Stimulated activated CD4-positive, alpha-beta T cell treated with anti-CD3 and anti-CD28 coated beads, Interleukin-4, amount 100 ng/mL, for 48 hours (primary cell): ENCODE measurements at regions not wholly inside any gene's neighbourhood (a gene's known extent, or its start where the extent isn't known, plus 50 kb on each side); places are given as distances from the start of the nearest gene placed in this dataset.

ENCODE experiments used
- DNase-seq, 2 donors: peaks; one replicate each; pipeline ENCODE4 v3.0.0-alpha.2; 2020; ENCODE audit warnings: low read depth in 2 of 2

DNA sequence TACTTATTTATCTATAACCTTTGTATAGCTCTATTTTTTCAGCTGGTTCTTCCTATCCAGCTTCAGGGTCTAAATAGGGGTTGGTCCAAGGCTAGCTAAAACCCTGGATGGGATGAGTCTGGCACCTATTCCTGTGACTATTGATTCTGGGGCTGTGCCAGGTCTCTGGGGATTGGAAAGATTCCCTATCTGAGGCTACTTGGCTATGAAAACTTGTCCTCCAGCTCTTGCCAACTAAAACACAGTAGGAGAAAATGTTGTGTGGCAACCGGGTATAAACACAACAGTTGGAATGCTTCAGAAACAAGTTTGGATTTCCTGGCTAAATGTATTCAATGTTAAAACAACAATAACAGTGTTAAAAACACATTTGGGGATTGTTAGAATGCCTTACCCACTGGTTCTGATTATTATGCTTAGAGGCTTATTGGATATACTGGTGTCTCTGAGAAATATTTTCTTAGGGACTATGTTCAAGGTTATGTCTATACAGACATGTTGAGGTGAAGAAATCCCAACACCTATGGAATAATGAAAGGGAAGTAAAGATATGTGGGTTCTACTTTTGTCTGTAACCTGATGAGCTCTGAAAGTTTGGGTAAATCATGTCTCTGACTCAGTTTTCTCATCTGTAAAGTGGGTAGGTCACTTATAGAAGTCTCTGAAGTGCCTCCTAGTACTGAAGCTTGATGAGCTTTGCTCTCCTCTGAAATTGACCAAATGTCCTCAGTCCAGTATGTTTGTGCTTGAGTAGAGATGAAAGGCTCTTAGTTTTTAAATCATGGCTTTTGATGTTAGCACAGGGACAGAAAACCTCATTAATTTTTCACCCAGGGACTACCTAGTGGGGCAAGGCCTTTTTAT, 460.7 kb downstream of the MTX2 start:
- no peak for DNase-seq

DNA sequence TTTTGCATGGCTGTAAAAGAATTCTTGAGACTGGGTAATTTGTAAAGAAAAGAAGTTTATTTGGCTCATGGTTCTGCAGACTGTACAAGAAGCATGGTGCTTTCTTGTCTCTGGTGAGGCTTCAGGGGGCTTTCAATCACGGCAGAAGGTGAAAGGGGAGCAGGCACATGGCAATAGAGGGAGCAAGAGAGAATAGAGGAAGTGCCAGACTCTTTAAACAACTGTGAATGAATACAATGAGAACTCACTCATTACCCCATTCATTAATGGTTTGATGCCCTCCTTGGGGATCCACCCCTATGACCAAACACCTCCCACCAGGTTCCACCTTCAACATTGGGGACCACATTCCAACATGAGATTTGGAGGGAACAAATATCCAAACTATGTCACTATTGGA, 463.5 kb downstream of the MTX2 start:
- no peak for DNase-seq

DNA sequence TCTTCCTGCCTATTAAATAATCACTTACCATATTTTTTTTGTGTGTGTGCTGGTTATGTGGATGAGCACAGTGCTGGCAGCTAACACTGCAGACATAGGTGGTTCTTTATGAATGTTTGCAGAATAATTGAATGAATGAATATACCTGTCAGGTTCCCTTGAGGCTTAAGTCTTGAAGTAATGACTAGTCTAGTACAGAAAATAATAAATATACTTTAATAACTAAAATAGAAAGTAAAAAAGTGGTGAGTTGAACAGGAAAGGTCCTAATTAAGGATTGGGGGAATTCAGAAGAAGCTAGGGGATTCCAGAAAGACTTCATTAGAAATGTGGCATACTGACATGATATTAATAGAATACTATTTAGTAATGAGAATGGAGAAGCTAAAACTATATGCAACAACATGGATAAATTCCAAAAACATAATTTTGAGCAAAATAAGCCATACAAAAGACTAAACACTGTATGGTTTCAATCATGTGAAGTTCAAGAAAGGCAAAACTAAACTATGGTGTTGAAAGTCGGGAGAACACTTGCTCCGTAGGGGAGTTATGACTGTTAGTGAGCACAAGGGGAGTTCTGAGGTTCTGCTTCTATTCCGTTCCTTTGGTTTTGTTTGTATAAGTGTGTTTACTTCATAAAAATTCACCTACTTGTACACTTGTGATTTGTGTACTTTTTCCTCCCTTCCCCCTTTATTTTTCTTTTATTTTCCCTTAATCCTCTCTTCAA, 464.6 kb downstream of the MTX2 start:
- DNase-seq = no peak

DNA sequence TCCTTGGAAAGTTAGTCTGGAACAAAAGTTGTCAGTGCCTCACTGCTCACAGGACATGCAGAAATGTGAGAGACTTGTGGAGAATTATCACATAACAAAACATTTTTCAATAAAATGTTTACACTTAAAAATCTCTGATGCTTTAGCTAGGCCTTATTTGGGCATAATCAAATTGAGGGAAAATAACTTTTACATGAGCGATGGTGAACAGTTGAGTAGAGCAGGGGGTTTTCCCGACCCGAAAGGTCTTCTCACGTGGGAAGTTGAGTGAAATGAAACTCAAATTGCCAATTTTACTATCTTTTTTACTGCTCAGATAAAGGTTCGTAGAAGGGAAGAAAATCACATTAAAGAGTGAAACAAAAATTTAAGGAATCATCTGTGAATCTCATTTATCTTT, 465.6 kb downstream of the MTX2 start:
- no peak for DNase-seq

DNA sequence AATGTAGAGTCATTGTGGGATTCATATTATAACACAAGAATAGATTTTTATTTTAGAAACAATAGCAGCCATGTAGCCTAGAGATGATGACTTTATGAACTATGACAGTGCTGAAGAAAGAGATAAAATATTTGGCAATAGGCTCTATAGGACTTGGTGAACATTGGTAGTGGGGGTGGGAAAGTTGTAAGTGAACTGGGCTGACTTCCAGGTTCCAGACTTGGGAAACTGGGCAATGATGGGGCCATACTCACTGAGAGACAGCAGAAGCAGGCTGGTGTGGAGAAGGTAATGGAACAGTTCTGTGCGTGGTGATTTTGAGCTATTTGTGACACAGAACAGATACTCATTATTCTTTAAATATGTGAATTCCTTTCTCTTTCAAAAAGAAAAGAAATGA, 470.3 kb upstream of the HNRNPA3 start:
- no peak for DNase-seq

DNA sequence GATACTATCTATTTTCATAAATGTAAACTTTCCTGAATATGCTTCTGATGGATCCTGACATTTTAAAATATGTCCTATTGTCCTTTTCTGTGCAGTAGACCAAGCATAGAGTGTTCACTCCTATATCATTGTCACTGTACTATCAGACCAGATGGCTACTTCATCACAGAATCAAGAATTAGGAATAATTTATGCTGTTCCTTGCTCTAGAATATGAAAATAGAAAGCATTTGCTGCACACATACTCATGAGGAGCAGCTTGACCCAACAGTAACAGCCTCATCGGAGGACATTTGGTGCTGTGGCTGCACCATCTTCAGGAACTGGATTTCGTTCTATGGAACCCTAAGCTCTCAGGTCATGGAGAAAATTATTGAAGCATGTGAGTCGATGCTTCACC, 468.9 kb upstream of the HNRNPA3 start:
- DNase-seq = no peak

DNA sequence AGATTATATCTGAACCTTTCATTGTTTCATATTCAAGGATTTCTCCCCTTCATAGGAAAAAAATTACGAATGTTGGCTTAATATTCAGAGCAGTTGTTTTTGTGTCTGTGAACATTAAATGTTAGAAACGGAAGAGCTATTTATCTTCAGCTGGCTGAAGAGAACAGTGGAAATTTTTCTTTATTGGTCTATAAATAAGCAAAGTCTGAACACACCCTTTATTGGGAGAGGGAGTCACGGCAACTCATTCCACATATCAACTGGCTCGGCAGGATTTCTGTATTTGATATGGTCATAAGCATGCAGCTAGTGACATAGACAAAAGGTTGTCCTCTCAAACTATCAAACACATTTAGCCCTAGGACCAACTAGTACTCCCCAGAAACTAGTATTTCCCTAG, 468.4 kb upstream of the HNRNPA3 start:
- no peak for DNase-seq

DNA sequence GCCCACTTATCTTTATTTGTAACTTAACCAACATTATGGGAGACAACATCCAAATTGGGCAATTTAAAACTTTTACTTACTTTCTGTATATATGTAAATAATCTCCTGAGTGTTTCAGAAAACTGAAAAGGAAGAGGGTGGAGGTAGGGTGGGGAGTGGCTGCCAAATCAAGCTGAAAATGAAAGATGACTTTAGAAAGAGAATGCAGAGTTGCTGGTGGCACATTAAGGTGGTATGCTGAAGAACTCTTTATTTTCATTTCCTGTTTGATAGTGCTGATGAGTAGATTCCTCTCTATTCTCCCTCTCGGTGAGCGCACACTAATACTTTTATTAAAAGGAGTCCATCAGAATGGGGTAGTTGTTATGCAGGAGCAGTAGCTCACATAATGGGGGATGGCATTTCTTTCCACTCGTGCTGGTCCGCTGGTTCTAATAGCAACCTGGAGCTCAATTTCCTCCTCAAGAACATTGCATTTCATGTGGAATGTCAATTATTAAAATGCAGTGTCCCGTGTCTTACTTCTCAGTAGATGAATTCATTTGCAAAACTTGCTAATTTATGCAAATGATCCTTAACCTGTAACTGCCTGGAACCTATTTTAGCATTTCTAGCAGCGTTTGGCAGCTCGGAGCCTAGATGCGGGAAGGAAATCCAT, 466.9 kb upstream of the HNRNPA3 start:
- no peak for DNase-seq

DNA sequence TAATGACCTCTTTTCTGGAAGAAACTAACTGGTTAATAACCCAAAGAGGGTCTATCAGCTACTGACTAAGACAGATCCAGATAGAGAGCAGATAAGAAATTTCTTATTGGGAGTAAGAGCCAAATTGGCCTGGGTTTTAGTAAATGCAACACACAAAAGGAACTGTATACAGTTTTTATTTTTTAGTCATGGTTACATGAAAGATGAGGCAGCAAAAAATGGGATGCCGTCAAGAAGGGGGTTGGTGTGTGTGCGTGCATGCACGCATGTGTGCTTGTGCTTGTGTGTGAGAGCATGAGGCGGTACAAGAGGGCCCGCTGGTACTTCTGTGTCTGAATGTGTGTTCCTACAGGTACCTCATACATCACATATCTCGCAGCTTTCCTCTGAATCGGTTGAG, 466.2 kb upstream of the HNRNPA3 start:
- no peak for DNase-seq

DNA sequence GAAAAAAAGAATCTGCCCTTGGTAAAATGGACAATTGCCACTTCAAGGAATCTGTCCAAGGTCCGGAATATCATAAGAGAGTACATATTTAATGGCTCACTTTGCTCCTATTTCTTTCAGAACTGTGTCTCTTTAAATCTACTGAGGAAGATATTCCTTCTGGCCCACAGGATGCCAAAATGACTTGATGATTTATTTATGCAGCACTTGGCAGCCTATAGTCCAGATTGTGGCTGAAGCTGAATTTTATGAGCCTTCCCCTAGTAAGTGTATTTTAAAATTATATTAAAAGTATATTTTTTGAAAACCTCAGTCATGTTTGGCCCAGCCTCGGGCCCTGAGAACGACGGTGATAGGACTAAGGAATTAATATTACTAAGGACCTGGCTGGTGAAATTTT, 465.1 kb upstream of the HNRNPA3 start:
- no peak for DNase-seq

DNA sequence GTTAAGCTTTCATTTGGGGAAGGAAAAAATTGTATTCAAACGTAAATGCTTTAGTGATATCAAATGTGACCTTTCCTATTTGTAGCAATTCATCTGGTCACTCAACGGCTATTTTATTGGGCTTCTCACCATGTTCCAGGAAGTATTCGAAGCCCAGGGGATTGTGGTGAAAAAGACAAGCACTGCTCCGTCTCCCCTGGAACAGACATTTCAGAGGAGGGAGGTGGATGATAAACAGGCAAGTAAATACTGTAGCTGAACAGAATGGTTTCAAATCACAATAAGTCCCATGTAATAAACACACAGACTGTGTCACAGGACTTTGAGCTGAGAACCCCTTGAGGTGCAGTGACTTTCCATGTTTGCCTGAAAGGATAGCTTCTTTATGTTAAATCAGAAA, 464.7 kb upstream of the HNRNPA3 start:
- no peak for DNase-seq

DNA sequence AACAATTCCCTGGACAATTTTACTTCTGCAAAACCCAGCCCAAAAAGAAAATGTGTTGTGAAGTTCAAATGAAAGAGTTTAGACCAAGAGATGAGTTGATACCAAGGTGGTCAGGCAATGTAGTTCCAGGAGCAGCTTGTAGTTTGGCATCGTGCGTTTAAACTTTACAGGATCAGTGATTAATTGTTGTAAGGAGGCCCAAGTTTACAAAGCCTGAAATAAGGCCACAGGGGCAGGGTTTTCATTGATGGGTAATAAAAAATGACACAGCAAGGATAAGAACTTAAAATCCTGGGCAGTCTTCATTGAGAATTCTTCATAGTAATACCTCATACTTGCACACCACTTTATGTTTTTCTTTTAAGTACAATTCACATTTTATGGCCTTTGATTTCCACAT, 463.9 kb upstream of the HNRNPA3 start:
- no peak for DNase-seq

DNA sequence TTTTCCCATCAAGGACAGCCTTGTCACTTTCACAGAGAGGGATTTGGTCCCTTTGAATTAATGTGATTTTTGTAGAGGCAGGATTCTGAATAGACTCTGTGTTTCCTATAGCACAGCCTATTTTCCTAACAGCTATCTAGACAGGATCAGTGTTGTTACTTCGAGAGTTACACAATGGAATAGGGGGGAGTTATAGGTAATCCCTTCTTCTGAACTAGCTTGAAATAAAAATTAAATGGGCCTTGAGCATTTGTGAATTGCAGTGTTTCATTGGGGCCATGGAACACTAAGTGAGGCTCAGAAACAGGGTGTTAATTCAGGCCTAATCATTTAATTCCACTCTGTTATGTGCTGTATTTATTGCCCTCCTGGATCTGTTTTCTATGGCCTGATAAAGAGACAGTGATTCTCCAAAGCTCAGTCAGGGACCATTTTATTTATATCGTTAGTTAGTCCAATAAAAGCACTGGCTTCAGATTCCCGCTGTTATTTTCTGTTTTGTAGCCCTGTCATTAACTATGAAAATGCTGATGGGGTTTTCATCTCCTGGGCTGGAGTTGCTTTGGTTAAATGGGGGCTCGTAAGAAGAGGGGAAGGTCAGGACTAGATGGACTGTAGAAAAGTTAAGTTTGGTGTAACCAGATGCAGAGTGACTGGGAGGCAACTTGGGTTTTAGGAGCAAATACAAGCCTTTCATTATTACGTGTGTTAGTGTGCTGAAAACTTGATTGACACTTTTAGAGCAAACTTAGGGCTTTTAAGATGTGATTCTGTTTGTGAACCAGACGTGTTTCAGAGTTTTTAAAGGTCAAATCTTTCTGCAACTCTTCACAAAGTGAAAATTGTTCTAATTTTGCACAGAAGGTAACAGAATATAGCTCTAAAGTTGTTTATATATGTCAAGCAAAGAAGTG, 461.0 kb upstream of the HNRNPA3 start:
- no peak for DNase-seq

DNA sequence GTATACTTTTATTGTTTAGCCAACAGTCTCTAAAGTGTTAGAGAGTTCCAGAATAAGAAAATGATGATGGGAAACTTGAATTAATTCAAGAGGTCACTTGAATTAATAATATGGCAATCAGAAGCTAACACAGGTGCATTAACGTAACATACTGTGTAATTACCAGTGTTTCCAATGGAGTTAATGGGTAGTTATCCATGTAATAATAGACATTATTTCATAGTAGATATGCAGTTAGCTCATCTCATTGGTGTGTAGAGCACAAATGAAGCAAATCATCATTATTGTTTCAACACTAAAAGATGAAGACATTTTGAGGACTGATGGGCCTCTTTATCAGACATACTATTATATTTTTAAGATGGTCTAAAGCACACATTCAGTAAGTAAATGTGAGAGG, 460.3 kb upstream of the HNRNPA3 start:
- DNase-seq = no peak

DNA sequence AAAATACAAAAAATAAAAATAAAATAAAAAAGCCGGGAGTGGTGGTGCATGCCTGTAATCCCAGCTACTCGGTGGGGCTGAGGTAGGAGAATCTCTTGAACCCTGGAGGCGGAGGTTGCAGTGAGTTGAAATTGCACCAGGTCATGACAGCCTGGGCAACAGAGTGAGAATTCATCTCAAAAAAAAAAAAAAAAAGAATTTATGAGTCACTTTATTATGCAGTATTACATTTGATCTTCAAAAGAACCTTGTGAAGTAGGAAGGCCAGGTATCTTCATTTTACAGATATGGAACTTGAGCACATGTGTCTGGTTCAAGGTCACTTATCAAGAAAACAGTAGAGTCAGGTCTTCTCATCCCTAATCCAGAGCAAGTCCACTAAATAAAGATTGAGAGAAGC, 459.4 kb upstream of the HNRNPA3 start:
- DNase-seq = no peak

DNA sequence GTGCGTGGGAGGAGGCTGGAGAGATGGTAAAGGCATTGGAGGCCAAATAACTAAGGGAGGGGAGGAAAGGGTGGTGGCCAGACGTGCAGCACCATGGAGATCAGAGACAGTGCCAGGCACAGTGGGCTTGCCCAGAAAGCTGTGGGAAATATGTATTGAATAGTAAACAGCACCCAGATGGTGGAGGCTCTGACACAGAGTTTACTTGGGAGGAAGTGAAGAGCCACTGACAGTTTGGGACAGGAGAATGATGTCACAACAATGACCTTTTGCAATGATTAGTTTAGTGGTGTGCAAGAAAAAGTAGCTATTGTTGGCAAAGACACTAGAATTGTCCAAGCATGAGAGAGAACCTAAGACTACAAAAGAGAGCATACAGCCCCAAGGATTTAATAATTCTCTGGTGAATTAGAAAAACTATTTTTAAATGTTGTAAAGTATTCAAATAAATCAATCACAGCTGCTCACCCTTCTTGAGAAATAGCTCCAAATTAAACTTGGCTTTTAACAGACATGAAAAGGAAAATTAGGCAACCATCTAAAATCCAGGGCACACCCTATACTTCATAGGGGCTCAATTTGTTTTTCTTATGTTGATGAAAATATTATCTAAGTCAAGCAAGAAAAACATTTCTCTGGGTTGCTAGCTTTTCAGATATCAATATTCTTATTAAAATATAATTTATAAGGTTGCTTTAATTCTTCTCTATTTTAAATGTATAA, 458.7 kb upstream of the HNRNPA3 start:
- no peak for DNase-seq

DNA sequence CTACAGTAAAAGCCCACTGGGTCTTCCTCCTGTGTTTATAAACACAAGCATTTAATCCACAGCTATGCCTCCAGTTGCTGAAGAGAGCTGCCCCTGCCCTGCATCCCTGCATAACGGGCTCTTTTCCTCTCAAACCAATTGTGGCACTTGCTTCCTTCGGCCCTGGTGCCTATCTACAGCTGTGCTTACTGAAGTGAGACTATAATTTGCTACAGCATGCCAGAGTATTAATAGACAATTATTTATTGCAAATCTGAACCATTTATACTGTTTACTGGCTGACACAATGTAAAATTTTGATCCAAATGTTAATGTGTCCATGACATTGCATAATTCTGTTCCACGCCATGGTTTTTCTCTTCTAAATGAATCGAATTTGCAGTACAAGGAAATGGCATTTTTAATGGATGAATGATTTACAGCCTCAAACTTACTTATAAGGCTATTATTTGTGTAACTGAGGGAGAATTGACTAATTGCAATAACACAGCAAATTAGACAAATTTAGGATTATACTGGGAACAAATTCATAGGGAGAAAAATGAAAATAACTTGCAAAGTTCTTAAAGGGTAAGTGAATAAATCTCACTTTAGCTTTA, 457.0 kb upstream of the HNRNPA3 start:
- DNase-seq = no peak

DNA sequence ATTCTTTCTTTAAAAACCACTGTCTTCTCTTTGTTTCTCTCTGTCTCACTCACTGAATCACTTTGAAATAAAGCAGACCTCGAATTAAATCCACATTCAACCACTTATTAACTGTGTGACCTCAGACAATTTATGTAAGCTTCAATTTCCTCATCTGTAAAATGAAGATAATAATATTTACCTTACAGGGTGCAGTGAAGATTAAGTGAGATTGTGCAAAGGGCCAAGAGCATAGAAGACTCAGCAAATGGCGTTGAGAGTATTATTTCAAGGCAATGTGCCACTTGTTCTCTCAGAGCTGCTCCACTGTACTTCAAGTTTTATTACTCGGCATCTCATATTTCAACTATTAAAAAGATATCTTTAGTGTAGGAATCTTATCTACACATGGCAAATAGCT, 454.2 kb upstream of the HNRNPA3 start:
- DNase-seq = no peak

DNA sequence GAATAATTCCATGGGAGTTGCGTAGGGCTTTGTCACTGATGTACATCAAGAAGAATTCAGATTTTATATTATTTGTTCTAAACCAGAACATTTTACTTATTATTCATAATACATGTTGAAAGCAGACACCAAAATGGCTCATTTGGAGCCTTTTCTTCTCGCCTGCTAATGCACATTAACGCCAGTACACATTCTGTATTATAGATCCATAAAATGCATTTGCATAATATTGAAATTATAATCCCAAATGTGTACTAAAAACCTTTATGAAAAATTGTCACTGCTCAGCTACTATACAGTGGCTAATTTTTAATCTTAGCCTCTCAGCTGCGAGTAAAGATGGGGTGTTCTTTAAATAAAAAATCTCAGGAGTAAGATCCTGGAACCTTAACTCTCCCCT, 452.2 kb upstream of the HNRNPA3 start:
- no peak for DNase-seq

DNA sequence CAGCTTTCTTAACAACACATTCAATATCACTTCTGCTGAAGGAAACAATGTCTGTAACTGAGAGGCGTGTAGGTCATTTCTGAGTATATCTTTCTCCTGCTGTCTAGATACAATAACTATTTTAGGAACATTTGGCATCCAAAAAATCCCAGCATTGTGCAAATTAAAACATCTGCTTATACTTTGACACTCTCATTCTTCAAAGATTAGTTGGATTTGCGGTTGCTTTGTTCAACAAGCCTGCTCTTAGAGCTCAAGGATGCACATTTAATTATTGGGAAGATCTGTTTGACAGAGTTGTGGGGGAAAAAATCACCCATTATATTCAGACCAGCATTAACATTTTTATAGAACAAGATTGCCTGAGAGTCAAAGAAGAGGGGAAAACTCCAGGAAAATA, 449.5 kb upstream of the HNRNPA3 start:
- DNase-seq = no peak
